NCI-H187 (cell line): ENCODE measurements at regions not wholly inside any gene's neighbourhood (a gene's known extent, or its start where the extent isn't known, plus 50 kb on each side); places are given as distances from the start of the nearest gene placed in this dataset.
A peak's percentile ranks its signal among the peaks of the same experiment; 100 is the strongest.

ENCODE experiments used
- DNase-seq, 2 experiments: peaks; one replicate each; lab custom pipeline; 2025; lab: John Stamatoyannopoulos, UW

- DNase-seq, result no peak
Observed at GRCh38 chr3:168459226-168459784, 363.6 kb upstream of the GOLIM4 start.

GRCh38 chr3:168457954-168458539 lies 362.3 kb upstream of the GOLIM4 start:
- DNase-seq, result peak; percentile 36 to 39

- DNase-seq, result no peak
Observed at GRCh38 chr3:168455814-168456213, 360.1 kb upstream of the GOLIM4 start.

- no peak for DNase-seq
Observed at GRCh38 chr3:168453623-168454022, 357.9 kb upstream of the GOLIM4 start.

- DNase-seq, result no peak
Observed at GRCh38 chr3:168443965-168444364, 348.2 kb upstream of the GOLIM4 start.

GRCh38 chr3:168442502-168442901 lies 346.8 kb upstream of the GOLIM4 start:
- no peak for DNase-seq

- DNase-seq, result no peak
Observed at GRCh38 chr3:168436245-168436724, 340.6 kb upstream of the GOLIM4 start.

GRCh38 chr3:168431491-168431890 lies 335.8 kb upstream of the GOLIM4 start:
- DNase-seq, result no peak

GRCh38 chr3:168427835-168428475 lies 332.2 kb upstream of the GOLIM4 start:
- no peak for DNase-seq

GRCh38 chr3:168427156-168427555 lies 331.4 kb upstream of the GOLIM4 start:
- DNase-seq, result no peak

GRCh38 chr3:168425936-168426595 lies 330.3 kb upstream of the GOLIM4 start:
- DNase-seq, result no peak

GRCh38 chr3:168424059-168424734 lies 328.5 kb upstream of the GOLIM4 start:
- no peak for DNase-seq

- DNase-seq, result no peak
Observed at GRCh38 chr3:168422843-168423242, 327.1 kb upstream of the GOLIM4 start.

GRCh38 chr3:168419091-168419490 lies 323.4 kb upstream of the GOLIM4 start:
- no peak for DNase-seq

- DNase-seq, result no peak
Observed at GRCh38 chr3:168417016-168417415, 321.3 kb upstream of the GOLIM4 start.

- no peak for DNase-seq
Observed at GRCh38 chr3:168416446-168416845, 320.7 kb upstream of the GOLIM4 start.

- DNase-seq, result no peak
Observed at GRCh38 chr3:168414149-168414548, 318.4 kb upstream of the GOLIM4 start.

GRCh38 chr3:168407381-168407780 lies 311.7 kb upstream of the GOLIM4 start:
- no peak for DNase-seq

GRCh38 chr3:168405288-168405687 lies 309.6 kb upstream of the GOLIM4 start:
- no peak for DNase-seq

GRCh38 chr3:168398371-168399025 lies 302.8 kb upstream of the GOLIM4 start:
- DNase-seq, result no peak

- no peak for DNase-seq
Observed at GRCh38 chr3:168396861-168397260, 301.1 kb upstream of the GOLIM4 start.

GRCh38 chr3:168395551-168395950 lies 299.8 kb upstream of the GOLIM4 start:
- no peak for DNase-seq
